MM.1S (cell line): ENCODE measurements at regions not wholly inside any gene's neighbourhood (a gene's known extent, or its start where the extent isn't known, plus 50 kb on each side); places are given as distances from the start of the nearest gene placed in this dataset.

ENCODE experiments used
- EZH2 ChIP-seq: fragments of 300-600 bp; sonication (generic); optimal IDR thresholded peaks from 2 replicates; pipeline ENCODE3; 2017; ENCODE audit warnings: low read depth, mild to moderate bottlenecking, antibody characterized with exemption, low read length, mixed read lengths
- EZH2phosphoT487 ChIP-seq: fragments of 300-600 bp; sonication (generic); IDR thresholded peaks from 2 replicates; pipeline ENCODE4 v1.6.1; 2018; ENCODE audit warnings: antibody characterized with exemption, low read length
- TF ChIP-seq, protein P1 (sequence below): fragments of 300-600 bp; sonication (generic); IDR thresholded peaks from 2 replicates; pipeline ENCODE4 v1.5.1; 2016; ENCODE audit warnings: antibody characterized with exemption, low read length, mixed read lengths

DNA sequence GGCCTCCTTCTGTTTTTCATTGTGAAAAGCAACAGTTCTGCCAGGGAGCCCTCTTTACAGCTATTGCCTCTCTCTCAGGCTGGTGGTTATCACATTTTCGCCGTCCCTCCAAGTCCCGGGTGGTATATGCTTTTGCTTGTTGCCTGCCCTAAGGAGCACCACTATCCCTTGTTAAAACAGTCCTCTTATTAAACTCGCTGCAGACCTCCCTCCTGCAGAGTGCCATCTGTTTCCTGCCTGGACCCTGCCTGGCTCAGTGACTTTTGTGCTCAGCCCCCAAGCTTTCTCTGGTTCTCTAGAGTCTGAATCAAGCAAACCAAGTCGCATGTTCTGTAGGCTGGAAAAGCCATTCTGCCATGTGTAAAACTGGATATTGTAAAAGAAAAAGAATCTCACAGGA, 72.1 kb upstream of the FHL2 start:
- TF ChIP-seq EZH2phosphoT487 (no peak), EZH2 (no peak)
- TF ChIP-seq, protein P1, sequence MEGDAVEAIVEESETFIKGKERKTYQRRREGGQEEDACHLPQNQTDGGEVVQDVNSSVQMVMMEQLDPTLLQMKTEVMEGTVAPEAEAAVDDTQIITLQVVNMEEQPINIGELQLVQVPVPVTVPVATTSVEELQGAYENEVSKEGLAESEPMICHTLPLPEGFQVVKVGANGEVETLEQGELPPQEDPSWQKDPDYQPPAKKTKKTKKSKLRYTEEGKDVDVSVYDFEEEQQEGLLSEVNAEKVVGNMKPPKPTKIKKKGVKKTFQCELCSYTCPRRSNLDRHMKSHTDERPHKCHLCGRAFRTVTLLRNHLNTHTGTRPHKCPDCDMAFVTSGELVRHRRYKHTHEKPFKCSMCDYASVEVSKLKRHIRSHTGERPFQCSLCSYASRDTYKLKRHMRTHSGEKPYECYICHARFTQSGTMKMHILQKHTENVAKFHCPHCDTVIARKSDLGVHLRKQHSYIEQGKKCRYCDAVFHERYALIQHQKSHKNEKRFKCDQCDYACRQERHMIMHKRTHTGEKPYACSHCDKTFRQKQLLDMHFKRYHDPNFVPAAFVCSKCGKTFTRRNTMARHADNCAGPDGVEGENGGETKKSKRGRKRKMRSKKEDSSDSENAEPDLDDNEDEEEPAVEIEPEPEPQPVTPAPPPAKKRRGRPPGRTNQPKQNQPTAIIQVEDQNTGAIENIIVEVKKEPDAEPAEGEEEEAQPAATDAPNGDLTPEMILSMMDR: no peak
